Prostate gland (tissue), 2 donors: ENCODE measurements at regions not wholly inside any gene's neighbourhood (a gene's known extent, or its start where the extent isn't known, plus 50 kb on each side); places are given as distances from the start of the nearest gene placed in this dataset.

ENCODE experiments used
- CTCF ChIP-seq, 4 experiments: fragments of 200-600 bp in 2 of 4; fragments of 450-650 bp in 2 of 4; sonication (generic) in 2 of 4; IDR thresholded peaks; 1 replicate in 3 of 4; 2 replicates in 1 of 4; pipeline ENCODE4 v1.5.1; 2016 to 2019; ENCODE audit warnings: antibody characterized with exemption in 4 of 4, mild to moderate bottlenecking in 2 of 4, moderate library complexity in 2 of 4
- POLR2AphosphoS5 ChIP-seq: sonication (generic); formaldehyde crosslinking; IDR thresholded peaks from one replicate; pipeline ENCODE4 v1.6.1; 2017; ENCODE audit warnings: antibody characterized with exemption

- TF ChIP-seq CTCF (IDR thresholded peaks at IDR 0.05) (no peak), POLR2AphosphoS5 (no peak)
These were observed 107.6 kb upstream of the CD82 start for GRCh38 chr11:44457862-44458261.
